HepG2 (cell line): ENCODE measurements at regions not wholly inside any gene's neighbourhood (a gene's known extent, or its start where the extent isn't known, plus 50 kb on each side); places are given as distances from the start of the nearest gene placed in this dataset.

Experiments
- ATAC-seq: fragments of 200-7000 bp; cut with Tn5 transposase; 3 replicates; pipeline ENCODE4 v1.9.1; 2020; ENCODE audit warnings: mild to moderate bottlenecking, moderate library complexity
- BruUV-seq: library from RNA; stranded (reverse); fragments of 400-500 nt; replicated peaks from 2 replicates; lab custom pipeline; 2021; lab: Mats Ljungman, UMichigan
- CTCF ChIA-PET: fragments of 300-600 bp; formaldehyde crosslinking; extraction: SDS; loops from one replicate; lab custom pipeline; 2021; ENCODE audit warnings: low total read pairs, inconsistent platforms, low intra/inter-chr PET ratio; lab: Yijun Ruan, JAX
- POLR2A ChIA-PET: fragments of 350-600 bp; sonication (Branson Sonifier 250); formaldehyde crosslinking; loops from one replicate; lab custom pipeline; 2020; ENCODE audit warnings: antibody characterized with exemption, inconsistent platforms; lab: Yijun Ruan, JAX
- DNase-seq: peaks from one replicate; pipeline ENCODE4 v3.0.0-alpha.2; 2015; ENCODE audit warnings: low spot score
- FAIRE-seq: peaks from 3 replicates; lab custom pipeline; 2011; peaks lifted over from hg19 to GRCh38; lab: Jason Lieb, UNC
- H2AFZ ChIP-seq: one replicate; pipeline ENCODE4 v1.6.1; 2011; ENCODE audit warnings: low read length, inconsistent platforms
- H3K27ac ChIP-seq: fragments of 300-600 bp; 3 replicates; pipeline ENCODE4 v1.8.0; 2011; ENCODE audit warnings: mixed run types, mild to moderate bottlenecking, mixed read lengths, low read length, inconsistent platforms; ENCODE audit not compliant: insufficient read depth; ENCODE audit errors: extremely low read length
- H3K27me3 ChIP-seq, 2 experiments: fragments of 200-600 bp in 1 of 2; 2 replicates in 1 of 2; 3 replicates in 1 of 2; pipeline versions ENCODE4 v1.6.0 to v1.8.0; 2011; ENCODE audit warnings: low read length in 2 of 2, mild to moderate bottlenecking in 2 of 2, moderate library complexity in 2 of 2, inconsistent platforms in 1 of 2; ENCODE audit not compliant: insufficient read depth in 2 of 2, control insufficient read depth in 1 of 2
- H3K36me3 ChIP-seq, 2 experiments: fragments of 200-600 bp in 1 of 2; replicated peaks in 1 of 2; 2 replicates in 1 of 2; 3 replicates in 1 of 2; pipeline versions ENCODE4 v1.5.1 to v1.8.0; 2011; ENCODE audit warnings: low read length in 2 of 2, inconsistent platforms in 1 of 2; ENCODE audit not compliant: insufficient read depth in 2 of 2, control insufficient read depth in 1 of 2
- H3K4me1 ChIP-seq: 2 replicates; pipeline ENCODE4 v1.5.1; 2012; ENCODE audit warnings: low read length, inconsistent platforms; ENCODE audit not compliant: insufficient read depth
- H3K4me2 ChIP-seq: 2 replicates; pipeline ENCODE4 v1.6.0; 2011; ENCODE audit warnings: low read depth, low read length, inconsistent platforms
- H3K4me3 ChIP-seq, 3 experiments: fragments of 200-600 bp in 1 of 3; sonication (generic), shearing (Covaris generic) in 1 of 3; replicated peaks in 1 of 3; 2 replicates each; pipeline ENCODE4 v1.5.1; 2011 to 2016; ENCODE audit warnings: low read length in 3 of 3, inconsistent platforms in 2 of 3, low read depth in 2 of 3, mild to moderate bottlenecking in 2 of 3, control low read depth in 1 of 3, mixed read lengths in 1 of 3; ENCODE audit not compliant: insufficient read depth in 1 of 3
- H3K79me2 ChIP-seq: one replicate; pipeline ENCODE4 v1.6.1; 2011; ENCODE audit warnings: low read length, inconsistent platforms; ENCODE audit not compliant: insufficient read depth
- H3K9ac ChIP-seq: 2 replicates; pipeline ENCODE4 v1.6.0; 2011; ENCODE audit warnings: mild to moderate bottlenecking, low read depth, low read length, inconsistent platforms; ENCODE audit not compliant: insufficient read depth
- H3K9me3 ChIP-seq: 2 replicates; pipeline ENCODE4 v1.5.1; 2012; ENCODE audit warnings: mild to moderate bottlenecking, low read length
- H4K20me1 ChIP-seq: 2 replicates; pipeline ENCODE4 v1.6.0; 2011; ENCODE audit warnings: inconsistent platforms, mild to moderate bottlenecking, low read length, moderate library complexity; ENCODE audit not compliant: insufficient read depth
- AGO2 ChIP-seq: fragments of 200-400 bp; formaldehyde crosslinking; optimal IDR thresholded peaks from 2 replicates; pipeline ENCODE3; 2017; ENCODE audit warnings: mild to moderate bottlenecking, low read depth, low read length, moderate library complexity
- FOSL1 ChIP-seq: sonication (generic); formaldehyde crosslinking; IDR thresholded peaks from 2 replicates; pipeline ENCODE4 v1.9.0; 2021; ENCODE audit warnings: missing genetic modification reagents, borderline replicate concordance
- HDAC2 ChIP-seq: sonication (generic); formaldehyde crosslinking; IDR thresholded peaks from 2 replicates; pipeline ENCODE4 v1.4.0; 2020; ENCODE audit warnings: missing genetic modification reagents
- MEF2D ChIP-seq: sonication (generic); formaldehyde crosslinking; IDR thresholded peaks from 2 replicates; pipeline ENCODE4 v1.5.1; 2020; ENCODE audit warnings: mild to moderate bottlenecking, missing genetic modification reagents
- SOX6 ChIP-seq, 2 experiments: fragments of 450-650 bp in 1 of 2; sonication (generic) in 1 of 2; formaldehyde crosslinking in 1 of 2; IDR thresholded peaks; 2 replicates each; pipeline versions ENCODE4 v1.4.0 to v1.6.1; 2017 to 2020; ENCODE audit warnings: antibody characterized with exemption in 1 of 2, mild to moderate bottlenecking in 1 of 2, missing genetic modification reagents in 1 of 2
- TGIF2 ChIP-seq: IDR thresholded peaks from 2 replicates; pipeline ENCODE4 v1.6.1; 2016; ENCODE audit warnings: control low read depth, missing compliant biosample characterization
- ZNF292 ChIP-seq: sonication (generic); formaldehyde crosslinking; IDR thresholded peaks from 2 replicates; pipeline ENCODE4 v1.8.1; 2022; ENCODE audit warnings: mild to moderate bottlenecking, low read depth, missing genetic modification reagents, borderline replicate concordance
- WGBS: methylation state at CpG from one replicate; pipeline ENCODE4 v1.1.6; 2017; ENCODE audit warnings: low lambda C conversion rate; 5-methylcytosine and 5-hydroxymethylcytosine counted together
- in situ Hi-C: cut with HindIII; loops from 2 replicates; pipeline ENCODE4 v1.10.0; 2017; ENCODE audit warnings: low pct_unique_long_range_greater_than_20kb; ENCODE audit not compliant: extremely low pct_ligation_motif_present
- intact Hi-C: fragments of 100-400 bp; cut with micrococcal nuclease; formaldehyde crosslinking; loops from one replicate; pipeline ENCODE4 v1.10.0; 2022; ENCODE audit not compliant: unreplicated experiment
- TF ChIP-seq, protein P1 (sequence below): sonication (generic); formaldehyde crosslinking; IDR thresholded peaks from 2 replicates; pipeline ENCODE4; 2020; ENCODE audit warnings: missing genetic modification reagents, mild to moderate bottlenecking, borderline replicate concordance
- TF ChIP-seq, protein P2 (sequence below): IDR thresholded peaks from 2 replicates; pipeline ENCODE4 v1.6.1; 2016; ENCODE audit warnings: missing compliant biosample characterization, missing genetic modification reagents, borderline replicate concordance

DNA sequence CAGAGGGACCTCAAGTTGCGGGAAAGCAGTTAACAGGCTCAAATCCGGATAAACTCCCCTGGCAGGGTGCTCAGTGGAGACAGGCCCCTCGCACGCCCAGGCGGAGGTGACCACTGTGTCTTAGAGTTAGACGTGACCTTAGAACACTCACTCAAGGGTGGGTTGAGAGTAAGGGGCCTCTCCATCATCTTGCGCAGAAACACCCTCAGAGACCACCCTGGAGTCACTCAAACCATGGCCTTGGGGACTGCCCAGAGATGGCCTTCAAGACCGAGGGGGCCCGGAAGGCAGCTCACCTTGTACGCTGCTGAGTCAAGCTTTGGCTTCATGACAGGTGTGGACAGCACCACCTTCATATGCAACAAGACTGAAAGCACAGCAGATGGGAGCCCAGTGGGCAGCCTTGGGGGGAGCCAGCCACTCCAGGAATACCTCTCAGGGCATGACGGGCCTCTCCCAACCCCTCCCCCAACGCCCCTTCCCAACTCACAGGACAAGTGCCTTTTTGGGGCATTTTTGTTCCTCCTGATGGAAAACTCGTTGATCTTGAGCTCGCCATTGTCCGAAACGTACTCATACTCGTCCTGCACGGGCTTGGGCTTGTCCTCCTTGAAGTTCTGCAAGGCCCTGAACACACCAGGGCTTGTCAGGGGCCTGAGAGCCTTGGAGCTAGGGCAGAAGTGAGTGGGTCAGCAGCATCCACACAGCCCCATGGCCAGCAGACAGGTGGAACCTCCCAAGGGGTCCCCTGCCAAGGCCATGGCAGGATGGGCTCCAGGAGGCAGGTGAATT is 229.2 kb downstream of the TUBA3C start:
- Histone ChIP-seq H3K27ac (no peak overlapping the region), H3K9me3 (peaks cover 61% of the 10 kb centered on the region), H3K4me2 (no peak overlapping the region), H3K79me2 (no peaks in the 10 kb centered on the region), H4K20me1 (no peaks in the 10 kb centered on the region), H3K4me1 (no peaks in the 10 kb centered on the region), H3K4me3 (no peak overlapping the region), H2AFZ (no peak overlapping the region), H3K9ac (no peak overlapping the region)
- FAIRE-seq (no peak), DNase-seq (no peak)
- POLR2A ChIA-PET: no interaction called here
- in situ Hi-C loops (no loop called here), intact Hi-C loops (no loop called here)
- CTCF ChIA-PET: no interaction called here
- BruUV-seq: no TSS peak
- 7% methylated on average over 10 of the region's 18 CpGs for WGBS
- TF ChIP-seq FOSL1 (CRISPR knock-in tag) (no peak), SOX6 (IDR thresholded peaks at IDR 0.05) (no peak), SOX6 (CRISPR knock-in tag; IDR thresholded peaks at IDR 0.05) (no peak), TGIF2 (CRISPR knock-in tag) (no peak), MEF2D (CRISPR knock-in tag) (no peak), HDAC2 (CRISPR knock-in tag) (no peak), AGO2 (no peak), ZNF292 (no peak)
- TF ChIP-seq, protein P1, sequence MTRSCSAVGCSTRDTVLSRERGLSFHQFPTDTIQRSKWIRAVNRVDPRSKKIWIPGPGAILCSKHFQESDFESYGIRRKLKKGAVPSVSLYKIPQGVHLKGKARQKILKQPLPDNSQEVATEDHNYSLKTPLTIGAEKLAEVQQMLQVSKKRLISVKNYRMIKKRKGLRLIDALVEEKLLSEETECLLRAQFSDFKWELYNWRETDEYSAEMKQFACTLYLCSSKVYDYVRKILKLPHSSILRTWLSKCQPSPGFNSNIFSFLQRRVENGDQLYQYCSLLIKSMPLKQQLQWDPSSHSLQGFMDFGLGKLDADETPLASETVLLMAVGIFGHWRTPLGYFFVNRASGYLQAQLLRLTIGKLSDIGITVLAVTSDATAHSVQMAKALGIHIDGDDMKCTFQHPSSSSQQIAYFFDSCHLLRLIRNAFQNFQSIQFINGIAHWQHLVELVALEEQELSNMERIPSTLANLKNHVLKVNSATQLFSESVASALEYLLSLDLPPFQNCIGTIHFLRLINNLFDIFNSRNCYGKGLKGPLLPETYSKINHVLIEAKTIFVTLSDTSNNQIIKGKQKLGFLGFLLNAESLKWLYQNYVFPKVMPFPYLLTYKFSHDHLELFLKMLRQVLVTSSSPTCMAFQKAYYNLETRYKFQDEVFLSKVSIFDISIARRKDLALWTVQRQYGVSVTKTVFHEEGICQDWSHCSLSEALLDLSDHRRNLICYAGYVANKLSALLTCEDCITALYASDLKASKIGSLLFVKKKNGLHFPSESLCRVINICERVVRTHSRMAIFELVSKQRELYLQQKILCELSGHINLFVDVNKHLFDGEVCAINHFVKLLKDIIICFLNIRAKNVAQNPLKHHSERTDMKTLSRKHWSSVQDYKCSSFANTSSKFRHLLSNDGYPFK (CRISPR knock-in tag): no peak
- TF ChIP-seq, protein P2, sequence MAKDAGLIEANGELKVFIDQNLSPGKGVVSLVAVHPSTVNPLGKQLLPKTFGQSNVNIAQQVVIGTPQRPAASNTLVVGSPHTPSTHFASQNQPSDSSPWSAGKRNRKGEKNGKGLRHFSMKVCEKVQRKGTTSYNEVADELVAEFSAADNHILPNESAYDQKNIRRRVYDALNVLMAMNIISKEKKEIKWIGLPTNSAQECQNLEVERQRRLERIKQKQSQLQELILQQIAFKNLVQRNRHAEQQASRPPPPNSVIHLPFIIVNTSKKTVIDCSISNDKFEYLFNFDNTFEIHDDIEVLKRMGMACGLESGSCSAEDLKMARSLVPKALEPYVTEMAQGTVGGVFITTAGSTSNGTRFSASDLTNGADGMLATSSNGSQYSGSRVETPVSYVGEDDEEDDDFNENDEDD (CRISPR knock-in tag): no peak
- TF ChIP-seq, all 625 proteins: peak for 0
- Histone ChIP-seq H3K36me3 (no peaks in the 10 kb centered on the region), H3K27me3 (no peaks in the 10 kb centered on the region)
- ATAC-seq: no peak
